Inflammatory macrophage treated with lipopolysaccharide for 1 hour (primary cell): ENCODE measurements at regions not wholly inside any gene's neighbourhood (a gene's known extent, or its start where the extent isn't known, plus 50 kb on each side); places are given as distances from the start of the nearest gene placed in this dataset.

Experiments used
- DNase-seq, 2 donors: peaks; one replicate each; pipeline ENCODE4 v3.0.0-alpha.2; 2020 to 2022

DNA sequence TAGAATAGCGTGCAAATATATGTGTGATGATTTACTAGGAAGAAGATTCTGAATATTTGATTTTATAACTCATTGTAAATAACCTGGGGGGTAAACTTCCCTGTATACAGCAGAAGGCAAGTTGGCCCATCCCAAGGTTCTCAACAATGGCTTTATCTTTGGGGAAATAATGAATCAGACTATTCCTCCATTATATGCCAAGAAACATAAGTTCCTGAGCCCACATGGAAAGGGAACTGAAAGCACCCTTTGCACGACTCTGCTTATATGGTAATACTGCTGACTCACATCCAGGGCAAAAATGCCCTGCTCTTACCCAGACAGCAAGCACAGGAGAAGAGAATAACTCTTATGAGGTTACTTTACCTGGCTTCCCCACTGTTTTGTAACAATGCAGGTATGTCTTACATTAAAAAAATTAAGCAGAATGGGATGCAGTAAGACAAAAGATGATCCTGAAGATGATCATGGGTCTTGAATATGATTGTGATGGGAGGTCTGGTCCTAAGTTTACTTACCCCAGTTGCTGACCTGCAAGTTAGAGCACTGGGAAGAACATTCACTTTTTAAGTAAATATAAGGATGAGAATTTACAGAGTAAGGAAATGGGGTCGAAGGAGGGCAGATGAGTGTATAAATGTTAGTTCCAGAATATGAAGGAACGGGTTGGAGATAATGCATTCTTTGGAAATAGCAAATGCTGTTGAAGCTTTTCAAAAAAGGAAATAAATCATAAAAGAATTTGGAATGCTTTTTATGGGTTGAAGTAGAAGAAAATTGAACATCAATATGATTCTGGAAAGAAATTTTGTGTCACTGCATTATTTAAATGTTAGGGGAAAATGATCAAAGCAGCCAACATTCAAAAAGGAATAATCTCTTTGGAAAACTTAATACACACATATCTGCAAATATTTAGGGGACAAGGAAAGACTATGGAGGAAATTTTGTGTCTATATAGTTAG, 428.4 kb upstream of the MPDZ start:
- no peak for DNase-seq

DNA sequence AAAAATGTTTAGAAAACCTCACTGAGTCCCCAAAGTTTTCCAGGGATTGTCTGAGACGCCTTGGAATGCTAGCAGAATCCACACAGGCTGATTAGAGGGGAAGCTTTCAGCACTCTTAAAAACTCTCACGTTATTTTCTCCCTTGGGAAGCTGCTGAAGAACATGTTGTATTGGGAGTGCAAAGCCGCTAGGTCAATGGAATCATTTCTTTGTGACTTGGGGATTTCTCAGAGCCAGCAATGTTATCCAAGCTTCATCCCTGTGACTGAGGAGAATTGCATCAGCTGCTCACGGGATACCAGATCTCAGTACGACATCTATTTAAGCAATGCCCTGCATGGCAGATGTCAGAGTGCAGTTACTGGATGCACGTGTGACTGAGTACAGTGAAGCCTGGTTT, 426.4 kb upstream of the MPDZ start:
- no peak for DNase-seq

DNA sequence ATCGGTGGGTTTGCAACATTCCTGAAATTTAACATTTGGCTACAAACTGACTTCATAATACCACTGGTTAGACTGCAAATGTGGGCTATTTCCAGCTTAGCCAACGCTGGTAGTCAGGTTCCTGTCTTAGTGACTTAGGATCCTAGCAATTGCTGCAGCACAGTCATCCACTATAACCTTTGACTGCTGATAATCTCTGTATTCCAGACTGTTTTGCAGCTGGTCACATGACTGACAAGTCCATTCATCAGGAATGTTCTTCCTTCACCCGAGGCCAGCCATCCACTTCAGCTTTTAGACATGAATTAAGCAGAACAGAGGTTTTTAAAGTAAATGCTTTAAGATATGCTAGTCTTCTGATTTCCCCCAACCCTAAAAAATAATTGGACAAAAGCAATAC, 425.9 kb upstream of the MPDZ start:
- DNase-seq = no peak

DNA sequence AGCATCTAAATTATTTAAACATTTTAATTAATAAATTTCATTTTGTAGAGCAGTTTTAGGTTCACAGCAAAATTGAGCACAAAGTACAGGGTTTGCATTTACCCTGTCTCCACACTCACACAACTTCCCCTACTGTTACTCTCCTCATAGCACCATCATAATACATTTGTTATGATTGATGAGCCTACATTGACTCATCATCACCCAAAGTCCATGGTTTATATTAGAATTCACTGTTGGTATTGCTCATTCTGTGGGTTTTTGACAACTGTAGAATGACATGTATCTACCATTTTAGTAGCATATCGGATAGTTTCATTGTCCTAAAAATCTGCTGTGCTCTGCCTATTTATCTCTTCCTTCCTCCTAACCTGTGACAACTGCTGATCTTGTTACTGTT, 411.1 kb upstream of the MPDZ start:
- no peak for DNase-seq

DNA sequence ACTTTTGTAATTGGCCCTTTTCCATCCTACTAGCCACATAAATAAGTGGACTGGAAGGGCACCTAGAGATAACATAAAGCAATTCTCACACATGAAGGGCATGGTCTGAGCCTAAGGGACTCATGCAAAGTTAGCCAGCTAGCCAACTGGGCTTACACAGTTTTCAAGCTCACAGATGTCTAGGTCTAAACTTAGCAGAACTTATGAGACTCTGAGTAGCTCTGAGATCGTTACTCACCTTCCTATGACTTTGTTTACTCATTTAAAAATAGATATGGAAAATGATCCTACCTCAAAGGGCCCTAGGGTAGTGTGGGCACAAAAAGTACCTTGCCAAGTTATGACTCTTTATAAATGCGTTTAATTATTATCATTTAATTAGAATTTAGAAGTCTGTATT, 410.4 kb upstream of the MPDZ start:
- DNase-seq = no peak

DNA sequence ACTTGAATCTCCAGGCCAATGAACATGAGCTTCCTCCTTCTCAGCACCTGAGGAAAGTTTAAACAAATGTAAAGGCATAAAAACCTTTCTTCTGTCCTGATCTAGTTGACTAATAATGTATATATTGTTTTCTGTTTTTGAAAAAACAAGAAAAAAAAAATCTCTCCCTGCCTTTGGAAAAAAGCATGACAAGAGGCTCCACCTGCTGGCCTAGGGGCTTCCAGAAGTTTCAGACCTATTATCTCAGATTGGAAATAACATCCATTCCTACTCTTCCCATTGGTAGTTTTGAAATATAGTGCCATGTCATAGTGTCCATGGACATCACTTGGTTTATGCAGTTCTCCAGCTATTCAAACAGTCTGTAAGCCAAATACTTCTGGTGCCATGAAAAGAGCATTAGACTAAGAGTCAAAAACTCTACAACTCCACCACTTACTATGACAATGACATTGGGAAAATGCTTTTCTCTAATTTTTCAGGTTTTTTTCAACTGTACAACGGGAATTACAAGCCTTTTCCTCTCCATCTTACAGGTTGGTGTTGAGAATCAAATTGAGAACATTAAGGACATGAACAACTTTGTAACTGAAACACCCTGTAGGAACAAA, 409.6 kb upstream of the MPDZ start:
- no peak for DNase-seq

DNA sequence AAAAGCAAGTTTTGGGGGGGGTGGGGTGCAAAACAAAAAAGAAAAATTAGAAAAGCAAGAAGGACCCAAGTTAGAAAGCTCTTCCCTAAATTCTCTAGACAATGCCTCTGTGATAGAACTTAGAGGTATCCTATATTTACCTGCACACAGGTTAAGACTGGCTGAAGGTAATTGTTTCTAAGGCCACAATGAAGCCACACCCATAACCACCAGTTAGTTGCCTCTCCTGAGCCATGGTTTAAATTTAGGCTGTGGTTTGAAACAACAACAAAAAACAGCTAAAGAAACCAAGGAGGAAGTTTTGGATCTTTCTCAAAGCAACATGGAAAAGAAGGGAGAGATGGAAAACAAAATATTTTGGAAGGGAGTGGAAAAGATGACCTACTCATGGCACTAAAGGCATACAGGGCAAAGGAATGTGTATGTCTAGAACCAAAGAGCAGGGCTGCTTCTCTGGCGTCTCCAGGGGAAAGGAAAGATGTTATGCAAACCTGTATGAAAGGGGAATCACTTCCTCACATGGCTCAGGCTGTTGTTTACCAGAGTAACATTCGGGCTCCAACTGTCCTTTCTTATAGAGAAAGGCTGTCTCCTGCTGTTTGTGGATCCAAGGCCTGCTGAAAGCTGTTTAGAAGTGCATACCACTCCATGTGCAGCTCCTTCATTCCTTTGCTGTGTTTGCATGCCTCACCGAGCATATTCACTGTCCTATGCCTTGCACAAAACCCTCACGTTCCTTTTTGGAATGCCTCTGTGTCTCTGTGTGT, 408.9 kb upstream of the MPDZ start:
- no peak for DNase-seq

DNA sequence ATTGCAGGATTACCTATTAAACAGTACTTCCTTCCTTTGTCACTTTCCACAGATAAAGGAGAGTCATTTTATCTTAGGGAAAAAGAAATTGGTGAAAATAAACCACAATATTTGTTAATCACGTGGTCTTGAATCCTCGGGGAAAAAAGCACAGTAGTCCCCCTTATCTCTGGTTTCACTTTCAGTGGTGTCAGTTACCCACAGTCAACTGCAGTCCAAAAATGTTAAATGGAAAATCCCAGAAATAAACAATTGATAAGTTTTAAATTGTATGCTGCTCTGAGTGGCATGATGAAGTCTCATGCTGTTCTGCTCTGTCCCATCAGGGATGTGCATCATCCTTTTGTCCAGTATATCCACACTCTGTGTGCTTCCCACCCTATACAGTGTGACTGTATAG, 405.2 kb upstream of the MPDZ start:
- DNase-seq = no peak

DNA sequence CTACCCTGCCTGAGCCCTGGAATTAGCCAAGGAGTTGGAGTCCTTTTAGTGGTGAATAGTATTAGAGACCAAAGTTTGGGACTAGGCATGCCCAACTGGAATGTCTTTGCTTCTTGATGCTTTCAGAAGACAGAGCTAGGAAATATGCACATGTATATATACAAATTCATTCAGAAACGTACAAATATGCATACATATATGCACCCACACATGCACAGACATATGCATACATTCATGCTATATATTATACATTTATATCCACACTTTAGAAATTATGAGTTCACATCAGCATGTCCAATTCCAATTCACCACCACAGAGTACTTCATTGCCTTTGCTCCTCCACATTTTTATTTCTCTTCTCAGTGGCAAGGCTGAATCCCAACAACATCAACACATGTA, 398.3 kb upstream of the MPDZ start:
- DNase-seq = no peak

DNA sequence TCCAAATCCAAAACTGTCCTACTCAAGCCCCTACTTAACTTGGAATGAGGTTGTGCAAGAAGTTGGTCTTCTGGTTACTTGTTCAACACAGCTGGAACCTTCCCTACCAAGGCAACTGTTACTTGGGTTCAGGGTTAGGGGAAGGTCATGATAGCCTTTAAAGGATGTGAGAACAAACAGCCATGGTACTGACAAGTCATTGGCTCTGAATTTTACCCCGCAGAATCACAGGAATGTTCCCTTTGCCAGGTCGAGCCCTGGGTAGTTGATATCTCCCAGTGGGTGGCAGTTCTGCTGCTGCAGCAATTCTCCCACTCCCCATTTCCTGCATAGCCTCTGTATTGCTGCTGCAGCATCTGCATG, 396.1 kb upstream of the MPDZ start:
- no peak for DNase-seq

DNA sequence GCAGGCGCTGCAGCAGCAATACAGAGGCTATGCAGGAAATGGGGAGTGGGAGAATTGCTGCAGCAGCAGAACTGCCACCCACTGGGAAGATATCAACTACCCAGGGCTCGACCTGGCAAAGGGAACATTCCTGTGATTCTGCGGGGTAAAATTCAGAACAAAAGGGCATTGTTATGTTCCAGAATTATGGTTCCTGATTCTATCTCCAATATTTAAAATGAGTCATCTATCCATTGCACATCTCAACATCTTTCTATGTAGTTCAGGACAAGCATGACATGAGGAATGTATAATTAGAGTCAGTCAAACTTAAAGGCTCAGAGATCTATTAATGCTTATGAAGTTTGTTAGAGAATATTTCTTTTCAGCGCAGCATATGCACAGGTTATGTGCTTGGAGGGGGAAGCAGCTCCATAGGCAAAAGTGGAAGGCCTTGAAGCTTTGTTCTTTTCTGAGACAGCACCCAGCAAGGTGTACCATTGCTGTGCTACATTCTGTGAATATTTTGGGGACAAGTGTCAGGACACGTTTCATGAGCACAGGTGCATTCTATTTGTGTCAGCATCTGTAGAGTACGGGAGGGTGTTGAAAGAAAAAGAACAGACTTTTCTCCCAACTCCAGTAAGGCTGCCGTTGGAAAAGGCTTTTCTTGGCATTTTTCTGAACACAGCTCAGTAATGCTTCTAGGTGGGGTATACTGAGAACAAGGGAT, 395.6 kb upstream of the MPDZ start:
- DNase-seq = no peak

DNA sequence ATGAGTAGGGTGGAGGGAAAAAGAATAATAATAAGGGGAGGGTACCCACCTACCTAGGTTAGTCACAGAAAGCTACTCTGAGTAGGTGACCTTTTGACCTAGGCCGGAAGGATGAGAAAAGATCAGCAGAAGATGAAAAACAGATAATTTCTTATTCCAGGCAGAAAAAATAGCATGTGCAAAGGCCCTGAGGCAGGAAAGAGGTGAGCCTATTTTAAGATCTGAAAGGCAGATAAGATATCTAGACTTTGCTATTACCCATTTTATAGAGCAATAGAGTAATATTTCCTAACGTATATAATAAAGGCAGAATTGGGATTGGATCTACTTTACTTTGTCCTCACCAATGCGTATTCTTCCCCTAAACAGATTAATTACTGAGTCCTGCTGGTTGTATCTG, 393.9 kb upstream of the MPDZ start:
- no peak for DNase-seq

DNA sequence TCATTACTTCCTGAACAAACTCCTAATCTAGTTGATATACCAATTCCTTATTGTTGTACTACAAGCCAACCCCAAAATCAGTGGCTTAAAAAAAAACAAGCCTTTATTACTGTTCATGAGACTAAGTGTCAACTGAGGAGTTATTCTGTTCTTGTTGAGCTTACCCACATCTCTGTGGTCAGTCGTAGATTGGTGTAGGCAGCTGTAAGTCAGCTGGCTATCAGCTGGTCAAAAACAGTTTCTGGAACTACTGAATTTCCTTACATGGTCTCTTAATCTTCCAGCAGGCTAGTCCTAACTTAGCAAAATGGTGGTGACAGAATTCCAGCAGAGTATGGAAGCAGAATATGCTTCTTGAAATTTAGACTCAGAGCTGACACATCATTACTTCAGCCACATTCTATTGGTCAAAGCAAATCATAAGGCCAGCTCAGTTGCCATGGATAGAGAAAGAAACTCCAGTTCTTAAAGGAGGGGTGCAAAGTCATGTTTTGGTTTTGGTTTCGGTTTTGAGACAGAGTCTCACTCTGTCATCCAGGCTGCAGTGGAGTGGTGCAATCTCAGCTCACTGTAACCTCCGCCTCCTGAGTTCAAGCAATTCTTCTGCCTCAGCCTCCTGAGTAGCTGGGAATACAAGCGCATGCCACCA, 386.1 kb upstream of the MPDZ start:
- no peak for DNase-seq

DNA sequence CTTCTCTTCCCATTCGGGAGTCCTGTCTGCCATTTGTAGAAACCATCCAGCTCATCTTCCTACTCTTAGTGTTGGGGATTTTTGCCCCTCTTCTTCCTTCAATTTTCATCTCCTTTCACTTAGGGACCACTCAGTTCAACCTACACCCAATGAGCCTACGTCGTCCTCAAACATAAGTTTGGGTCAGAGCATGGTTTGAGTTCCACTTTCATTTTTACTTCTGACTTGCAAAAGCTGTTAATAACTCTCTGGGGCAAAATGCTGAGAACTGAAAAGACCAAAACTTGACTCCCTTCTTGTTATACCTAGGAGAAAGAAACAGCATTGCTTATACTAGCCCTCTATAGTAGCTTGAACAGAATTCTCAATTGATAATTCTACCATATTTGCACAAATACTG, 381.5 kb upstream of the MPDZ start:
- no peak for DNase-seq

DNA sequence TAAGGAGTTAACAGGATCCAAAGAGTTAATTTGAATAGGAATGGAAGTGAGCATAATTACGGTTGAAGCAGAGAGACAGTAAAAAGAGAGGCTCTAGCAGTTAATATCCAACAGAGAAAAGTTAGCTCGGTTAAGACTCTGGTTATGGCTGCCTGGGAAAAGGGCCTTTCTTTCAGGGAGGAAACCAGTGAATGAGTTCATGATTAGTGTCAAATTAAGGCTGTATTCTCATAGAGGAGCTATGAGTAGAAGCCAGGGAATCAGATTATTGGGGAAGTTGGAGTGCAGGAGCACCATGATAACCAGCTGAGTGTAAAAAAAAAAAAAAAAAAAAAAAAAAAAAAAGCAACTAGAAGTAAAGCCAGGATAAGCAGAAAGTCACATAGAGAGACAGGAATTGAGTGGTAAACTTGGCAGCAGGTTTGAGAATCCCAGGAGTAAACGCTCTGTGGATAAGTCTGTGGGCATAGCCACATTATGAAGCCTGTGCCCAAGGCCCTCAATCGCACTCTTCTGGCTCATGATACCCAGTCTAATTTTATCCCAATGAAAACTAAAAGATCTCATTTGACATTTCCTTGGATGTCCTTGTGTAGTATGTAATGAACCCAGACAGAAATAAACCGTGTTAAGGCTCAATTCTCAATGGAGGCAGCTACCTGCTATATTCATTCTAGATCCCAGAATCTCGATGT, 372.6 kb upstream of the MPDZ start:
- DNase-seq = no peak

DNA sequence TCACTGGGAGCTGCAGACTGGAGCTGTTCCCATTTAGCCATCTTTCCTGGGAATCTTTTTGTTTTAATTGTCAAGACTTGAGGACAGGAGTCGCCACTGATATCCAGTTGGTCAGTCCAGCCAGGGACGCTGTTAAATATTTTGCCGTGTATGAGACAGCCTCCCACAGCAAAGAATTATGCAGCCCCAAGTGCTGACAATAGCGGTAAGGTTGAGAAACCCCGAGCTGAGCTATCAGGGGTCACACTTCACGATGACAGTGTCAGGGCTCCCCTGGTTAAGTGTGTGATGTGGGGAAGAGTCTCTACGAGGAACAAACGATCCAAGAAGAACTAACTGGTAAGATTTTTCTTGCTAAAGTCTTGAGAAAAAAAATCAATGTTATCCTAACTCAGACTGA, 372.0 kb upstream of the MPDZ start:
- no peak for DNase-seq

DNA sequence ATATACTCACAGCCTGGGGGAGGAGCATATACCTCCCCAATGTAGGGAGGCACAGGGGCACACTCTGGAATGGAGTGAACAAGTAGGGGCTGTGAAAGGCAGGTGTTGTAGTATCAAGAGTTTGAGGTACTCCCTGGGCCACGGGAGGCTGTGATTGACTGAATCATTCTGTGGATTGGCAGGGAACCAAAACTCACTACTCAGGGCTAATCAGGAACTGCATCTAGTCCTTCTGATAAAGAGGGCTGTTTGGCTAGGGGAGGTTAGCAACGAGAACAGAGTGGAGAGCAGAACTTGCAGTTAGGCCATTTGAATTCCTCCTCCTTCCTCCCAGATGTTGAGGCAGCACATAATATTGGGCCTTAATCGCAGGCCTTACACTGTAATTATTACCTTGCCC, 369.2 kb upstream of the MPDZ start:
- no peak for DNase-seq

DNA sequence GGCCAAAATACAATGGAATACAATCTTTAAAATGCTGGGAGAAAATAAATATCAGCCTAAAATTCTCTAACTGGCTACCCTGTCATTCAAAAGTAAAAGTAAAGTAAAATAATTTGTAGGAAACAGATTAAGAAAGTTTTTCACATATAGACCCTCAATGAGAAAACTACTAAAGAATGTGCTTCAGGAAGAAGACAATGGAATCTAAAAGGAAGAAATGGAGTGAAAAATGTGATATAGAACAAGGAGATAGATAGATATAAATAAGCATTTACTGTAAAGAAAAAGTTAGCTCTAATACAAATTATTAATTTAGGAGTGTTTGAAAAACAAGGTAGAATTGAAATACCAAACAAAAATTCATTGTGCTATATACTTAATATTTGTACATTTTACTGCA, 368.6 kb upstream of the MPDZ start:
- no peak for DNase-seq

DNA sequence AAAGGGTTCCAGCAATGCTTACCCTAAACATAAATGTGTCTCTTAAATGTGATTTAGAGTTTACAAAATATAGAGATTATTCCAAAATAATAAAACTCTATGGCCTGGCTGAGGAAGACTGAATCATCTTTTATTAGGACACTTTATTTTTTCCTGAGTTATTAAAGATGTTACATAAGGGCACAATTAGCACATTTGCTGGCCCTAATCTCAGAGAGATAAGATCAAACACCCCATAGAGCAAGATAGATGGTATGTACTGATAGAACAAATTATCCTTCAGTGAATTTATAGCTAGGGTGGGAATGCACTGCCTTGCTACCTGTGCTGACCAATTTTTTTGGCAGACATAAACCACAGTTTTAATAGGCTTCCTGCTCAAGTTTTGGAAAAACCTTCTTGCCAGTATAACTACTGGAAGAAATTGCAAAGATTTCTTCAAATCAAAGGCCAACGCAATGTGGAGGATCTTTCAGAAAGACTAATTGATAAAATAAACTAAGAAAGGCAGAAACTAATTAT, 367.1 kb upstream of the MPDZ start:
- no peak for DNase-seq

DNA sequence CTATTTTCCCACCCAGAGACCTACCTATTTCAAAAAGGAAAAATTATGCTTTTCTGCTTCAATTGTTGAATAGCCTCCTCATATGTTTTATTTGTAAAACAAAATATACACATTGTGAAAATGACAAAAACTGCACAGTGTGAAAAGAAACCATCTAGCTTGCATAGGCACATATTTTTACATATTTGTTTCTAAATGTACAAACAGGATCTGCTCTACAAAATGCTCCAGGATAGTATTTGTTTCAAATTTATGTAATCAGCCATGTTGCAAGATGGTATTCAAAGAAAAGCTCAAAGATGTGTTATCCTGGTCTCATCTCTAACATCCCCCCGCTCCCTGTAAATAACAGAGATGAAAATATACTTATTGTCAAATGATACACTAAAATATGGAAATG, 366.1 kb upstream of the MPDZ start:
- DNase-seq = no peak

DNA sequence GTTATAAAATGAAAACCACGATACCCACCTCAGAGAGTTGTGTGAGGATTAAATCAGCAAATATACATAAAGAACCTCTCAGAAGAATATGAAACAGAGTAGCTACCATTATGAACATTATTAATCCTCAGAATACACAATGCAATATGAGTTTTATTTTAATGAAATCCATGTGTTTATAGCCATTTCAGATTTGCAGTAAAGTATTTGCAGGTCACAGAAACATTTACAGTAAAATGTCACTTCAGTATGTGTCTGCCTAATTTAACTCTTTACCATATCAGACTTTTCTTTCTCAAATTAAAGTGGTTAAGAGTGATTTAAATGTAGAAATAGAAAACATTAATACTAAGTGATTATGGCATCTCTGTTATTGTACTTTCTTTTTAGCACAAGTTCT, 365.2 kb upstream of the MPDZ start:
- DNase-seq = no peak

DNA sequence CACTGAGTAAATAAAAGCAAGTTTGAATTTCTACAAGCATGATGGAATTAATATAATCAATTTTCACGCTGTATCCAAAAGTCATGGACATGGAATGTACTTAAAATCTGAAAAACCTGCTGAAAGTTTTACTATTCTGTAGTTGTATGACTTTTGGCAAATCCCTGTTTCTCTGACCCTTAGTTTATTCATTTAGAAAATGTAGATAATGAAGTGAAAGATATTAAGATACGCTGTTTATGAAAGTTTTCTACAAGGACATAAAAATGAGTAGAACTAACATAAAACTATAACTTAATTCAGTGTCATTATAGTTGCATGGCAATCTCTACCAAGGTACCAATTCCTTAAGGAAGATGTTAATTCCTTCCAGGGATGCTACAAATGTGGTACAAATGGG, 363.2 kb upstream of the MPDZ start:
- no peak for DNase-seq
